Effector memory CD8-positive, alpha-beta T cell (primary cell): ENCODE measurements at regions not wholly inside any gene's neighbourhood (a gene's known extent, or its start where the extent isn't known, plus 50 kb on each side); places are given as distances from the start of the nearest gene placed in this dataset.
"Not testable (repeated sequence)": the region's sequence is repeated elsewhere in the genome, so short reads cannot be mapped to it uniquely, and the experiment has no call there.

ENCODE experiments used
- ATAC-seq: fragments of 150-1000 bp; cut with Tn5 transposase; replicated peaks from 2 replicates; pipeline ENCODE4 v1.10.0; 2021; ENCODE audit warnings: mild to moderate bottlenecking, moderate library complexity
- DNase-seq, 3 experiments: peaks; one replicate each; pipeline ENCODE4 v3.0.0; 2021
- H3K27ac Mint-ChIP-seq, 2 donors: one replicate each; pipeline ENCODE4 v1.8.0; 2022; ENCODE audit warnings: mild to moderate bottlenecking in 2 of 2, mixed read lengths in 2 of 2, moderate library complexity in 2 of 2
- H3K27me3 Mint-ChIP-seq, 2 donors: one replicate each; pipeline ENCODE4 v1.8.0; 2022; ENCODE audit warnings: mixed read lengths in 2 of 2
- H3K36me3 Mint-ChIP-seq: one replicate; pipeline ENCODE4 v1.8.0; 2022; ENCODE audit warnings: mild to moderate bottlenecking, moderate library complexity, mixed read lengths; ENCODE audit not compliant: insufficient read depth
- H3K4me1 Mint-ChIP-seq, 2 donors: one replicate each; pipeline ENCODE4 v1.8.0; 2022; ENCODE audit warnings: low read depth in 2 of 2, mixed read lengths in 2 of 2
- H3K4me3 Mint-ChIP-seq, 2 donors: one replicate each; pipeline ENCODE4 v1.8.0; 2022; ENCODE audit warnings: mild to moderate bottlenecking in 2 of 2, mixed read lengths in 2 of 2, moderate library complexity in 2 of 2
- H3K9me3 Mint-ChIP-seq, 2 donors: one replicate each; pipeline ENCODE4 v1.8.0; 2022; ENCODE audit warnings: mixed read lengths in 2 of 2

- ATAC-seq (no peak), DNase-seq (no peak)
- peaks cover 0 to 5% of the 10 kb centered on the region in 2 donors for H3K4me1 Mint-ChIP-seq
- H3K9me3 Mint-ChIP-seq, result no peaks in the 10 kb centered on the region
- H3K36me3 Mint-ChIP-seq, result peaks cover 6% of the 10 kb centered on the region
- peaks cover 59 to 72% of the 10 kb centered on the region in 2 donors for H3K27me3 Mint-ChIP-seq
- H3K4me3 Mint-ChIP-seq, result no peak overlapping the region
- no peak overlapping the region for H3K27ac Mint-ChIP-seq
Measured at GRCh38 chr2:234873103-234873827, 78.6 kb upstream of the SH3BP4 start.

GRCh38 chr2:234869969-234870368, 81.8 kb upstream of the SH3BP4 start:
- Mint-ChIP-seq H3K4me1 (peaks cover 0 to 3% of the 10 kb centered on the region in 2 donors), H3K9me3 (no peaks in the 10 kb centered on the region), H3K27me3 (peaks cover 47 to 53% of the 10 kb centered on the region in 2 donors), H3K27ac (no peak overlapping the region), H3K36me3 (peaks cover 3% of the 10 kb centered on the region), H3K4me3 (no peak overlapping the region)
- ATAC-seq (no peak), DNase-seq (no peak)

GRCh38 chr2:234869164-234869563, 82.7 kb upstream of the SH3BP4 start:
- DNase-seq (no peak), ATAC-seq (no peak)
- Mint-ChIP-seq H3K9me3 (no peaks in the 10 kb centered on the region), H3K27ac (no peak overlapping the region), H3K27me3 (peaks cover 47% of the 10 kb centered on the region in 2 donors), H3K4me1 (no peaks in the 10 kb centered on the region), H3K4me3 (no peak overlapping the region), H3K36me3 (peaks cover 2% of the 10 kb centered on the region)

GRCh38 chr2:234867882-234868285, 83.9 kb upstream of the SH3BP4 start:
- peaks cover 2% of the 10 kb centered on the region for H3K36me3 Mint-ChIP-seq
- no peaks in the 10 kb centered on the region for H3K4me1 Mint-ChIP-seq
- ATAC-seq (no peak), DNase-seq (no peak)
- H3K4me3 Mint-ChIP-seq, result no peak overlapping the region
- no peak overlapping the region for H3K27ac Mint-ChIP-seq
- peaks cover 36 to 42% of the 10 kb centered on the region in 2 donors for H3K27me3 Mint-ChIP-seq
- H3K9me3 Mint-ChIP-seq, result no peaks in the 10 kb centered on the region

- no peaks in the 10 kb centered on the region for H3K4me1 Mint-ChIP-seq
- ATAC-seq, result no peak
- no peak for DNase-seq
- H3K27me3 Mint-ChIP-seq, result peaks cover 21 to 45% of the 10 kb centered on the region in 2 donors
- H3K9me3 Mint-ChIP-seq, result no peaks in the 10 kb centered on the region
- H3K27ac Mint-ChIP-seq, result no peak overlapping the region
- H3K36me3 Mint-ChIP-seq, result no peaks in the 10 kb centered on the region
- no peak overlapping the region for H3K4me3 Mint-ChIP-seq
Measured at GRCh38 chr2:234865586-234865985, 86.2 kb upstream of the SH3BP4 start.

- Mint-ChIP-seq H3K4me3 (no peak overlapping the region), H3K9me3 (no peaks in the 10 kb centered on the region), H3K36me3 (no peaks in the 10 kb centered on the region), H3K27me3 (peaks cover 16 to 45% of the 10 kb centered on the region in 2 donors), H3K4me1 (no peaks in the 10 kb centered on the region), H3K27ac (no peak overlapping the region)
- ATAC-seq (no peak), DNase-seq (no peak)
Measured at GRCh38 chr2:234865040-234865439, 86.8 kb upstream of the SH3BP4 start.

- no peaks in the 10 kb centered on the region for H3K36me3 Mint-ChIP-seq
- H3K27me3 Mint-ChIP-seq, result peaks cover 19 to 47% of the 10 kb centered on the region in 2 donors
- DNase-seq (no peak), ATAC-seq (no peak)
- no peak overlapping the region for H3K27ac Mint-ChIP-seq
- H3K4me3 Mint-ChIP-seq, result no peak overlapping the region
- no peaks in the 10 kb centered on the region for H3K4me1 Mint-ChIP-seq
- no peaks in the 10 kb centered on the region for H3K9me3 Mint-ChIP-seq
Measured at GRCh38 chr2:234864506-234864905, 87.3 kb upstream of the SH3BP4 start.

GRCh38 chr2:234863043-234863934, 88.5 kb upstream of the SH3BP4 start:
- DNase-seq, result no peak
- no peaks in the 10 kb centered on the region for H3K9me3 Mint-ChIP-seq
- H3K36me3 Mint-ChIP-seq, result no peaks in the 10 kb centered on the region
- no peak for ATAC-seq
- H3K27me3 Mint-ChIP-seq, result peaks cover 12 to 45% of the 10 kb centered on the region in 2 donors
- H3K27ac Mint-ChIP-seq, result no peak overlapping the region
- no peak overlapping the region for H3K4me3 Mint-ChIP-seq
- H3K4me1 Mint-ChIP-seq, result no peaks in the 10 kb centered on the region

- Mint-ChIP-seq H3K4me1 (no peaks in the 10 kb centered on the region), H3K9me3 (no peaks in the 10 kb centered on the region), H3K36me3 (no peaks in the 10 kb centered on the region), H3K27ac (no peak overlapping the region), H3K27me3 (peaks cover 6 to 44% of the 10 kb centered on the region in 2 donors), H3K4me3 (no peak overlapping the region)
- DNase-seq (no peak), ATAC-seq (no peak)
Measured at GRCh38 chr2:234861841-234862735, 89.7 kb upstream of the SH3BP4 start.

- H3K4me1 Mint-ChIP-seq, ATAC-seq, H3K9me3 Mint-ChIP-seq, H3K27ac Mint-ChIP-seq, DNase-seq, H3K4me3 Mint-ChIP-seq, H3K36me3 Mint-ChIP-seq: not testable (repeated sequence)
- peaks cover 16 to 65% of the 10 kb centered on the region in 2 donors for H3K27me3 Mint-ChIP-seq
Measured at GRCh38 chr2:234859330-234859872, 92.4 kb upstream of the SH3BP4 start.

GRCh38 chr2:234858790-234859329, 93.0 kb upstream of the SH3BP4 start:
- no peak for ATAC-seq
- Mint-ChIP-seq H3K27ac (no peak overlapping the region), H3K36me3 (no peaks in the 10 kb centered on the region), H3K9me3 (no peaks in the 10 kb centered on the region), H3K27me3 (peaks cover 19 to 69% of the 10 kb centered on the region in 2 donors), H3K4me1 (no peaks in the 10 kb centered on the region), H3K4me3 (no peak overlapping the region)
- DNase-seq, result no peak

- Mint-ChIP-seq H3K27ac (no peak overlapping the region), H3K4me3 (no peak overlapping the region), H3K9me3 (no peaks in the 10 kb centered on the region), H3K4me1 (no peaks in the 10 kb centered on the region), H3K36me3 (no peaks in the 10 kb centered on the region), H3K27me3 (peaks cover 20 to 67% of the 10 kb centered on the region in 2 donors)
- DNase-seq (no peak), ATAC-seq (no peak)
Measured at GRCh38 chr2:234858145-234858544, 93.7 kb upstream of the SH3BP4 start.

GRCh38 chr2:234853729-234854128, 98.1 kb upstream of the SH3BP4 start:
- Mint-ChIP-seq H3K9me3 (no peaks in the 10 kb centered on the region), H3K27me3 (peaks cover 25 to 57% of the 10 kb centered on the region in 2 donors), H3K36me3 (no peaks in the 10 kb centered on the region), H3K27ac (no peak overlapping the region), H3K4me1 (no peaks in the 10 kb centered on the region), H3K4me3 (no peak overlapping the region)
- no peak for DNase-seq
- ATAC-seq, result no peak
